SJSA1 (cell line): ENCODE measurements at regions not wholly inside any gene's neighbourhood (a gene's known extent, or its start where the extent isn't known, plus 50 kb on each side); places are given as distances from the start of the nearest gene placed in this dataset.

Source experiments
- DNase-seq, 2 experiments: peaks; one replicate each; pipeline ENCODE4 v3.0.0-alpha.2; 2015 to 2020; ENCODE audit warnings: low spot score in 2 of 2, low read depth in 1 of 2
- H3K27ac ChIP-seq: fragments of 250-450 bp; sonication (Bioruptor Pico); 2 replicates; pipeline ENCODE4 v1.5.1; 2020; ENCODE audit warnings: mild to moderate bottlenecking, moderate library complexity
- H3K27me3 ChIP-seq: fragments of 250-450 bp; sonication (Bioruptor Pico); replicated peaks from 2 replicates; pipeline ENCODE4 v1.5.1; 2020; ENCODE audit warnings: mild to moderate bottlenecking, moderate library complexity
- H3K36me3 ChIP-seq: fragments of 250-450 bp; sonication (Bioruptor Pico); 2 replicates; pipeline ENCODE4 v1.5.1; 2020; ENCODE audit warnings: mild to moderate bottlenecking
- H3K4me1 ChIP-seq: fragments of 250-450 bp; sonication (Bioruptor Pico); replicated peaks from 2 replicates; pipeline ENCODE4 v1.6.1; 2021; ENCODE audit warnings: mild to moderate bottlenecking
- H3K4me3 ChIP-seq: fragments of 250-450 bp; sonication (Bioruptor Pico); 2 replicates; pipeline ENCODE4 v1.5.1; 2020; ENCODE audit warnings: mild to moderate bottlenecking
- H3K9me3 ChIP-seq: fragments of 250-450 bp; sonication (Bioruptor Pico); replicated peaks from 2 replicates; pipeline ENCODE4 v1.5.1; 2020; ENCODE audit warnings: mild to moderate bottlenecking

DNA sequence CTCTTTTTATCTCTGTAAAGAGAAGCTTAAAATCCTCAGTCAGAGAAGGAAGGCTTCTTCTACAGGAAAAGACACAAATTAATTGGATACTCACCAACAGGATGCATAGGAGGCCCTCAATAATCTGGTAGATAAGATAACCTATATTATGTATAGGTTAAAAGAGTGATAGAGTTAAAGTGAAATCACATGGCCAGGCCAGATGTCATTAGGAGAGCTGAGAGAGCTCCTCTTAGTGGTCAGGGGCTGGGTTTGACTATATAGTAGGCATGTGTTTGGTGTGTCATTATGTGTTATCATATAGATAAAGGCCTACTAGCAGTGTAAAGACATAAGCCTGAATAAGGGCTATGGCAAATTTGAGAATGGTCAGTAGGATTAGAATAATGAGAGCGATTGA is 479.3 kb downstream of the EPHA3 start:
- Histone ChIP-seq H3K4me3 (no peak overlapping the region), H3K27ac (no peak overlapping the region), H3K36me3 (no peaks in the 10 kb centered on the region), H3K27me3 (no peaks in the 10 kb centered on the region), H3K9me3 (no peaks in the 10 kb centered on the region), H3K4me1 (no peaks in the 10 kb centered on the region)
- DNase-seq, result no peak

- Histone ChIP-seq H3K36me3 (no peaks in the 10 kb centered on the region), H3K4me1 (no peaks in the 10 kb centered on the region), H3K4me3 (no peak overlapping the region), H3K27ac (no peak overlapping the region), H3K27me3 (no peaks in the 10 kb centered on the region), H3K9me3 (no peaks in the 10 kb centered on the region)
- DNase-seq, result no peak
These were observed 498.7 kb downstream of the EPHA3 start for GRCh38 chr3:89606151-89606550.

GRCh38 chr3:89612027-89612426 is 504.6 kb downstream of the EPHA3 start:
- H3K36me3 ChIP-seq, result no peaks in the 10 kb centered on the region
- no peak overlapping the region for H3K27ac ChIP-seq
- DNase-seq, result no peak
- H3K9me3 ChIP-seq, result no peaks in the 10 kb centered on the region
- H3K4me3 ChIP-seq, result no peak overlapping the region
- H3K4me1 ChIP-seq, result no peaks in the 10 kb centered on the region
- H3K27me3 ChIP-seq, result no peaks in the 10 kb centered on the region

DNA sequence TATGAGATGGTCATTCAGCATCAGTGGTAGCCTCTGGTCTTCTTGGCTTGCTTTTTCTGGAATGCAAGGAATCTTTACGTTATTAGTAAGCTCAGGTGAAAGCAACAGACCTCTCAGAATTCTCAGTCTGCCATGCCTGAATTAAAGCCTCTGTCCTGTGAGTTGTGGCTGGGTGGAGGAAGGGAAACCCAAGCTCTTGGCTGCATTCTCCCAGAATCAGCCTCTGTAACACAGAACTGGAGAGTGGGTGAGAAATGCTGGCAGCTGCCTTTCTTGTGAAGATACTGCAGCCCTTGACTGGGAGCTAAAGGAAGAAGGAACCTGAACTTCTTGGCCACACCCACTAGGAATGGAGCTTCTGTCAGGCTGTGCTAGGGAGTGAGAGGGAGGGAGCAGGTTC is 505.8 kb downstream of the EPHA3 start:
- Histone ChIP-seq H3K9me3 (no peaks in the 10 kb centered on the region), H3K4me3 (no peak overlapping the region), H3K36me3 (no peaks in the 10 kb centered on the region), H3K4me1 (no peaks in the 10 kb centered on the region), H3K27me3 (no peaks in the 10 kb centered on the region), H3K27ac (no peak overlapping the region)
- no peak for DNase-seq

DNA sequence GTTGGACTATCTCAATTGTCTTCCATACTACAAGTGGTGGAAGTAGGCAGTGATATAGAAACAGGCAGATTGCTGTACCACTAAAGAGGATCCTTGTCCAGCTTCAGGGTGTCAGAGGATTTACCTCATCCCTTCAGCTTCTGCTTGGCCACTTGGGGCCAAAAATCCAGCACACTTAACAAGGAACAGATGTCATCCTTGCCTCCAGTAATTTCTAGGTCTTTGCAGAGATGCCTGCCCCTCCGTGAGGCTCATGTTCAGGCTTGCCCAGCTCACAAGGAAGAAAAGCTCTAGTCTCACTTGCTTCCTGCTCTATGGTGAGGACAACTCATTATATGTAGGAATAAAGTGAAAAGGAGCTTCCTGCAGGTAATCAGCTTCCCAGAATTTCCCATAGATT is 510.3 kb downstream of the EPHA3 start:
- no peak overlapping the region for H3K27ac ChIP-seq
- no peak overlapping the region for H3K4me3 ChIP-seq
- H3K4me1 ChIP-seq, result no peaks in the 10 kb centered on the region
- no peaks in the 10 kb centered on the region for H3K36me3 ChIP-seq
- DNase-seq, result no peak
- no peaks in the 10 kb centered on the region for H3K27me3 ChIP-seq
- no peaks in the 10 kb centered on the region for H3K9me3 ChIP-seq

DNA sequence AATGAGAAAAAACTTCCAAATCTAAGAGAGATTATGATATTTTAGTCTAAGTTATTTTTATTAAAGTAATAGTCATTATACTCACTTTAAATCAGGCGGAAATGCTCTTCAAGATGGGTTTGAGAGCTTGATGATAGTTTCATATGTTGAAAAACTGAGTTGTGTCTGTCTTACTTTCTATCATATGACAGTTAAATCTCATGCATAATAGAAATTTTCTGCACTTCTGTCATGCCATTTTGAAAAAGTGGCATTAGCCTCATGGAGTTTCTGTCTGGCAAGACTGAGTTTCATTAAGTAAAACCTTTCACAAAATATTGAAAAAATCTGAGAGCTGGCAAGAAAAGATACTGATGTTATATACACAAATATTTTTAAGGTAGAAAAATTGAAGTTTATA is 511.8 kb downstream of the EPHA3 start:
- Histone ChIP-seq H3K36me3 (no peaks in the 10 kb centered on the region), H3K4me3 (no peak overlapping the region), H3K4me1 (no peaks in the 10 kb centered on the region), H3K27ac (no peak overlapping the region), H3K27me3 (no peaks in the 10 kb centered on the region), H3K9me3 (no peaks in the 10 kb centered on the region)
- no peak for DNase-seq

DNA sequence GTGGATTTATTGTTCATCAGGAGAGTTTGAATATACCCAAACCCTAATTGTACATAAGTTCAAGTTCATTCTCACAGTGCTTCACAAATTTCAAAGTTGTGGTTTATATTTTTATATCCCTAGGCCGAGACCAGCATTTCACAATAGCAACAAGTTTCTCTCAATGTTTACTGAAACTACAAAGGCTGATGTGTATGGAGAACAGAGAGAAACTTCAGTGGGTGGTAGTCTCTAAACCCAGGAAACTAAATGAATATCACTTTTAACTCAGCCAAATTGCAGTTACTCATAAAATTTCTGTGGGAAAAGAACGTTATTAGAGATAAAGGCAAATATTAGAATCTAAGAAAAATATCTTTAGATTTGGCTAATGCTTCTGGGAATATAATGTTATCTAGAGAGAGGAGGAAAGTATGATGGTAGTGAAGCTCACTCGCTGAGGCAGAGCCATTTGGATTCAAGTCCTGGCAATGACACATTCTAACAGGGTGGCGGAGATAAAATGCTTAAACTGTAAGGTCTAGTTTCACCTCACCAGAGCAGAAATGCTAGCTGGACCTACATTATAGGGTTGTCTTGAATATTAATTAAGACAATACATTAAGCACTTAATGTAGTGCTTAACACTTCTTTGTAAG is 514.8 kb downstream of the EPHA3 start:
- Histone ChIP-seq H3K4me3 (no peak overlapping the region), H3K27ac (no peak overlapping the region), H3K27me3 (no peaks in the 10 kb centered on the region), H3K36me3 (no peaks in the 10 kb centered on the region), H3K9me3 (no peaks in the 10 kb centered on the region), H3K4me1 (no peaks in the 10 kb centered on the region)
- DNase-seq, result no peak

DNA sequence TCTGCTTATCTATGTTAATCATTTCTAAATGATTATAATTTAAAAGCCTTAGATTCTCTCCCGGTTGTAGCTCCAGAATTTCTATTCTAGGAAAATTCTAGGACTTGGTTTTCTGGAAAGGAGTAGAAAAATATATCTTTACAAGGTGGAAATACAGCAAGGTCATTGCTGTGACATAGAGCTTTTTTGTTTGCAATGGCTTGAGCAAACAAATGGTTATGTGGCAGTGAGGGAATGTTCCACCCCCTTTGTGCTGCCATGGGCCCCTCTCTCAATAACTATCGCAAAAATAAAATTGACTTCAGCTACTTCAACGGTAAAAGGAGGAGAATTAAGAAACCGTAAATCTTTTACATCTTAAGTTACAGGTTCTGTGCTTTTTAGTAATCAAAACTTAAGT is 517.1 kb downstream of the EPHA3 start:
- no peak overlapping the region for H3K27ac ChIP-seq
- H3K36me3 ChIP-seq, result no peaks in the 10 kb centered on the region
- DNase-seq, result no peak
- no peaks in the 10 kb centered on the region for H3K27me3 ChIP-seq
- H3K4me3 ChIP-seq, result no peak overlapping the region
- H3K4me1 ChIP-seq, result no peaks in the 10 kb centered on the region
- H3K9me3 ChIP-seq, result no peaks in the 10 kb centered on the region

DNA sequence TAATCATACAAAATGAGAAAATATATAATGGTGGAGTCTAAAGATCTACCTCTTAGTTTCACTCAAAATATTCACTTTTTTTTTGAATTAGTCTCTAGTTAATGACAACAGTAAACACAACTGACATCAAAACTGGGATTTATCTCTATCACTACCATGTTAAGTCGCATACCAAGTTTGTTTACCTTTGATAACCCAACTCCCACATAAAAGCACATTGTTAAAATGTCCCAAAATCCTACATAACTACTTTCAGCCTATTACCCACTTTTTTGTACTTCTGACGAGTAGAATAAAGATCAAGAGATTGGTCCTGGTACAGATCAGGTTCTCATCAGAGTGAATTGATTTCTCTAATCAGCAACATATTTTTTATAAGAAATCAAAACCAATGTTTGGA is 518.5 kb downstream of the EPHA3 start:
- Histone ChIP-seq H3K36me3 (no peaks in the 10 kb centered on the region), H3K4me3 (no peak overlapping the region), H3K9me3 (no peaks in the 10 kb centered on the region), H3K27ac (no peak overlapping the region), H3K4me1 (no peaks in the 10 kb centered on the region), H3K27me3 (no peaks in the 10 kb centered on the region)
- DNase-seq, result no peak

- Histone ChIP-seq H3K27me3 (no peaks in the 10 kb centered on the region), H3K9me3 (no peaks in the 10 kb centered on the region), H3K36me3 (no peaks in the 10 kb centered on the region), H3K4me1 (no peaks in the 10 kb centered on the region), H3K27ac (no peak overlapping the region), H3K4me3 (no peak overlapping the region)
- DNase-seq, result no peak
These were observed 521.6 kb downstream of the EPHA3 start for GRCh38 chr3:89628856-89629670.

DNA sequence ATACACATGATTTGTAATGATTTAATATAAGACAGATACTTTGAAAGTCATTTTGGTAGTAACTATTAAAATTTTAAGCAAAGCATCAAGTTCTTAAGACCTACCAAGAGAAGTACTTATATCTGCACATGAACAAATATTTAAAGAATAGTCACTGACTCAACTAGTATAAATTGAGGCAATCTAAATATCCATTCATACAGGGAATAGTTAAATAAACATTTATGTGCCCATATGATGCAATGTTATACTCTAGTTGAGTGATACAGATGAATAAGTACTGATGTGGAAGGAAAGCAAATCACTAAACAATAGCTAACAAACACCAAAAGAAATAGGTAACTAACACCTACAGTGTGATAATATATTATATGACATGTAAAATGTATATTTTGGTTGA is 527.7 kb downstream of the EPHA3 start:
- no peak for DNase-seq
- Histone ChIP-seq H3K36me3 (no peaks in the 10 kb centered on the region), H3K4me1 (no peaks in the 10 kb centered on the region), H3K4me3 (no peak overlapping the region), H3K9me3 (no peaks in the 10 kb centered on the region), H3K27ac (no peak overlapping the region), H3K27me3 (no peaks in the 10 kb centered on the region)

GRCh38 chr3:89644716-89645115 is 537.3 kb downstream of the EPHA3 start:
- Histone ChIP-seq H3K27ac (no peak overlapping the region), H3K36me3 (no peaks in the 10 kb centered on the region), H3K27me3 (no peaks in the 10 kb centered on the region), H3K4me3 (no peak overlapping the region), H3K4me1 (no peaks in the 10 kb centered on the region), H3K9me3 (no peaks in the 10 kb centered on the region)
- DNase-seq, result no peak

DNA sequence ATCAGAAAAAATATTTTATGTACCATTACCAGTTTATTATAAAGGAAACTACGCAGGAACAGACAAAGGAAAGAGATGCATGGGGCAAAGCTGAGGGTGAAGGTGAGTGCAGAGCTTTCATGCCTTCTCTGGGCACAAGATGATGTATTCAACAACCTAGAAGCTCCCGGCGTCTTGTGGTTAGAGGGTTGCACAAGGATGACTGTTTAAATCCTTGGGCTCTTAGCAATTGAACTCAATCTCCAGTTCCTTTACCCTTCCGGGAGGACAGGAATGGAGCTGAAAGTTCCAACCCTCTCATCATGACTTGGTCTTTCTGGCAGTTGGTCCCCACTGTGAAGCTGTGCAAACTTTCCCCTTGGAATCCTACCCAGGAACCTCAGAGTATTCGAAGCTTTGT is 542.0 kb downstream of the EPHA3 start:
- no peaks in the 10 kb centered on the region for H3K27me3 ChIP-seq

GRCh38 chr3:89654031-89654430 is 546.6 kb downstream of the EPHA3 start:
- H3K9me3 ChIP-seq, result no peaks in the 10 kb centered on the region
- no peaks in the 10 kb centered on the region for H3K27me3 ChIP-seq
- DNase-seq, result no peak
- no peaks in the 10 kb centered on the region for H3K4me1 ChIP-seq
- H3K4me3 ChIP-seq, result no peak overlapping the region
- H3K27ac ChIP-seq, result no peak overlapping the region
- no peaks in the 10 kb centered on the region for H3K36me3 ChIP-seq

More for the DNA sequence above, 542.0 kb downstream of the EPHA3 start:
- Histone ChIP-seq H3K27ac (no peak overlapping the region), H3K4me1 (no peaks in the 10 kb centered on the region), H3K4me3 (no peak overlapping the region), H3K9me3 (no peaks in the 10 kb centered on the region), H3K36me3 (no peaks in the 10 kb centered on the region)
- no peak for DNase-seq
